Myocyte (in vitro differentiated cells): ENCODE measurements at regions not wholly inside any gene's neighbourhood (a gene's known extent, or its start where the extent isn't known, plus 50 kb on each side); places are given as distances from the start of the nearest gene placed in this dataset.

ENCODE experiments used
- DNase-seq: peaks from one replicate; pipeline ENCODE4 v3.0.0-alpha.2; 2012; ENCODE audit warnings: low read depth

- DNase-seq, result no peak
Observed at GRCh38 chr13:22599156-22599555, 581.6 kb upstream of the SGCG start.

- DNase-seq, result no peak
Observed at GRCh38 chr13:22618002-22618401, 562.8 kb upstream of the SGCG start.

- DNase-seq, result no peak
Observed at GRCh38 chr13:22625691-22626090, 555.1 kb upstream of the SGCG start.

- no peak for DNase-seq
Observed at GRCh38 chr13:22629374-22629773, 551.4 kb upstream of the SGCG start.

- no peak for DNase-seq
Observed at GRCh38 chr13:22642088-22642487, 538.7 kb upstream of the SGCG start.

- DNase-seq, result no peak
Observed at GRCh38 chr13:22644941-22645340, 535.8 kb upstream of the SGCG start.

- no peak for DNase-seq
Observed at GRCh38 chr13:22647156-22647850, 533.5 kb upstream of the SGCG start.

GRCh38 chr13:22648320-22648801 lies 532.4 kb upstream of the SGCG start:
- peak; percentile 34 for DNase-seq

GRCh38 chr13:22652796-22653195 lies 528.0 kb upstream of the SGCG start:
- DNase-seq, result no peak

- DNase-seq, result no peak
Observed at GRCh38 chr13:22653866-22654265, 526.9 kb upstream of the SGCG start.

- no peak for DNase-seq
Observed at GRCh38 chr13:22655106-22655852, 525.5 kb upstream of the SGCG start.

- peak; percentile 73 for DNase-seq
Observed at GRCh38 chr13:22662771-22663170, 518.0 kb upstream of the SGCG start.

GRCh38 chr13:22665506-22665905 lies 515.3 kb upstream of the SGCG start:
- DNase-seq, result no peak

GRCh38 chr13:22690756-22691155 lies 490.0 kb upstream of the SGCG start:
- DNase-seq, result peak; percentile 10

GRCh38 chr13:22693691-22694090 lies 487.1 kb upstream of the SGCG start:
- no peak for DNase-seq

GRCh38 chr13:22696433-22696832 lies 484.3 kb upstream of the SGCG start:
- no peak for DNase-seq

- no peak for DNase-seq
Observed at GRCh38 chr13:22698467-22698866, 482.3 kb upstream of the SGCG start.

GRCh38 chr13:22700246-22700887 lies 480.4 kb upstream of the SGCG start:
- DNase-seq, result peak; percentile 24

GRCh38 chr13:22703601-22704209 lies 477.1 kb upstream of the SGCG start:
- peak; percentile 92 for DNase-seq

- no peak for DNase-seq
Observed at GRCh38 chr13:22707946-22708345, 472.8 kb upstream of the SGCG start.

- no peak for DNase-seq
Observed at GRCh38 chr13:22717036-22717435, 463.7 kb upstream of the SGCG start.

- DNase-seq, result no peak
Observed at GRCh38 chr13:22726726-22727125, 454.1 kb upstream of the SGCG start.
